GM23248 (cell line): ENCODE measurements at regions not wholly inside any gene's neighbourhood (a gene's known extent, or its start where the extent isn't known, plus 50 kb on each side); places are given as distances from the start of the nearest gene placed in this dataset.

Experiments used
- EZH2 ChIP-seq: fragments of 200-600 bp; sonication (generic); IDR thresholded peaks from 2 replicates; pipeline ENCODE4 v1.6.1; 2018; ENCODE audit warnings: antibody characterized with exemption, mild to moderate bottlenecking; ENCODE audit not compliant: insufficient read depth, poor library complexity, severe bottlenecking
- EZH2phosphoT487 ChIP-seq: fragments of 200-600 bp; sonication (generic); IDR thresholded peaks from 2 replicates; pipeline ENCODE4 v1.6.1; 2018; ENCODE audit warnings: antibody characterized with exemption, moderate library complexity, mild to moderate bottlenecking, low read depth; ENCODE audit not compliant: insufficient read depth

DNA sequence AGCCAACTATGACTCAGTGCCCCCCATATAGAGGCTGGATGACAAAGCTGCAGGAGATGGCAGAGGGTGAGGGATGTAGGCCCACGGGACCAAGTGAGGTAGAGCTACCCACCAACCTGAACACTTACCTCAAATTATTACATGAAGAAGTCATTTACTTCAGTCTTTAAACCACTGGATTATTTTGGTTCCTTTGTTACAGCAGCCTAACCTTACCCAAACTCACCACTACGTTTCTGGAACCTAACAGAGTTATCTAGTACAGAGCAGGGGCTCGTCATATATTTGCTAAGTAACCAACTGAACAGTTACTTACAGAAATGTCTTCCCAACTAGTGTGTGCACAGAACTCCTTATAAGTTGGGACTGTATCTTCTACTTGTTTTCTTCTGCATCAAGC, 85.2 kb upstream of the IGF1 start:
- no peak for TF ChIP-seq EZH2
- TF ChIP-seq EZH2phosphoT487, result no peak
